HCT116 (cell line): ENCODE measurements at regions not wholly inside any gene's neighbourhood (a gene's known extent, or its start where the extent isn't known, plus 50 kb on each side); places are given as distances from the start of the nearest gene placed in this dataset.

Experiments
- ATAC-seq: fragments of 200-7000 bp; cut with Tn5 transposase; 2 replicates; pipeline ENCODE4 v1.9.1; 2020; ENCODE audit warnings: mild to moderate bottlenecking, moderate library complexity
- BruUV-seq: library from RNA; stranded (reverse); fragments of 400-500 nt; replicated peaks from 2 replicates; lab custom pipeline; 2021; lab: Mats Ljungman, UMichigan
- CTCF ChIA-PET: fragments of 300-600 bp; sonication (Branson Sonifier 250); formaldehyde crosslinking; loops from one replicate; lab custom pipeline; 2021; ENCODE audit warnings: antibody characterized with exemption; lab: Charles Lee
- POLR2A ChIA-PET: fragments of 300-600, 350-600 bp; sonication (Branson Sonifier 250); formaldehyde crosslinking; loops from one replicate; lab custom pipeline; 2021; ENCODE audit warnings: antibody characterized with exemption; lab: Charles Lee
- RAD21 ChIA-PET, 2 experiments: fragments of 300-600 bp; sonication (Branson Sonifier 250); formaldehyde crosslinking; loops; one replicate each; lab custom pipeline; 2023; ENCODE audit warnings: low total read pairs in 2 of 2; ENCODE audit not compliant: uncharacterized antibody in 2 of 2, unreplicated experiment in 2 of 2, low non-redundant PET in 1 of 2; lab: Charles Lee
- DNase-seq: peaks from one replicate; pipeline ENCODE4 v3.0.0-alpha.2; 2010; ENCODE audit warnings: low read depth, low spot score
- H2AFZ ChIP-seq: fragments of 200-600 bp; shearing (Covaris generic), sonication (generic); 2 replicates; pipeline ENCODE4 v1.6.1; 2017; ENCODE audit warnings: low read depth, mixed run types, mixed read lengths, antibody characterized with exemption, low read length; ENCODE audit not compliant: poor library complexity, severe bottlenecking
- H3K27ac ChIP-seq: 2 replicates; pipeline ENCODE4 v1.5.1; 2012; ENCODE audit warnings: low read depth, low read length
- H3K27me3 ChIP-seq: fragments of 200-600 bp; sonication (generic); 2 replicates; pipeline ENCODE4 v1.6.1; 2016; ENCODE audit warnings: mixed run types, low read length, mixed read lengths; ENCODE audit not compliant: insufficient read depth
- H3K36me3 ChIP-seq, 2 experiments: fragments of 200-500 bp in 1 of 2; fragments of 200-600 bp in 1 of 2; sonication (Bioruptor generic) in 1 of 2; sonication (generic) in 1 of 2; 2 replicates each; pipeline versions ENCODE4 v1.5.1 to v1.6.1; 2014 to 2016; ENCODE audit warnings: low read length in 2 of 2, inconsistent platforms in 1 of 2, mixed read lengths in 1 of 2, mixed run types in 1 of 2; ENCODE audit not compliant: insufficient read depth in 2 of 2, control insufficient read depth in 1 of 2
- H3K4me1 ChIP-seq, 2 experiments: fragments of 200-600 bp in 1 of 2; sonication (generic) in 1 of 2; 2 replicates each; pipeline versions ENCODE4 v1.5.1 to v1.6.1; 2012 to 2017; ENCODE audit warnings: low read length in 2 of 2, inconsistent platforms in 1 of 2, mild to moderate bottlenecking in 1 of 2, mixed read lengths in 1 of 2, mixed run types in 1 of 2, moderate library complexity in 1 of 2; ENCODE audit not compliant: insufficient read depth in 2 of 2, control insufficient read depth in 1 of 2
- H3K4me2 ChIP-seq: fragments of 200-600 bp; sonication (generic); 2 replicates; pipeline ENCODE4 v1.6.1; 2017; ENCODE audit warnings: mixed run types, low read length, mixed read lengths
- H3K4me3 ChIP-seq, 2 experiments: fragments of 200-600 bp in 1 of 2; sonication (generic) in 1 of 2; replicated peaks in 1 of 2; 2 replicates each; pipeline ENCODE4 v1.5.1; 2011 to 2016; ENCODE audit warnings: low read length in 2 of 2, control low read depth in 1 of 2, low read depth in 1 of 2, mild to moderate bottlenecking in 1 of 2, mixed read lengths in 1 of 2, mixed run types in 1 of 2
- H3K79me2 ChIP-seq: fragments of 200-600 bp; sonication (generic); 2 replicates; pipeline ENCODE4 v1.6.1; 2017; ENCODE audit warnings: mild to moderate bottlenecking, mixed run types, low read length, moderate library complexity, mixed read lengths; ENCODE audit not compliant: insufficient read depth
- H3K9ac ChIP-seq: fragments of 200-600 bp; sonication (generic); 2 replicates; pipeline ENCODE4 v1.6.1; 2016; ENCODE audit warnings: low read length, mixed read lengths
- H3K9me2 ChIP-seq: fragments of 200-600 bp; sonication (generic), shearing (Covaris generic); 2 replicates; pipeline ENCODE4 v1.6.1; 2017; ENCODE audit warnings: mixed run types, mild to moderate bottlenecking, moderate library complexity; ENCODE audit not compliant: insufficient read depth
- H3K9me3 ChIP-seq, 2 experiments: fragments of 200-500 bp in 1 of 2; fragments of 200-600 bp in 1 of 2; sonication (Bioruptor generic) in 1 of 2; sonication (generic) in 1 of 2; 2 replicates each; pipeline ENCODE4 v1.6.1; 2014 to 2017; ENCODE audit warnings: low read length in 2 of 2, mixed read lengths in 2 of 2, inconsistent platforms in 1 of 2, low read depth in 1 of 2, mild to moderate bottlenecking in 1 of 2, mixed run types in 1 of 2, moderate library complexity in 1 of 2; ENCODE audit not compliant: control insufficient read depth in 1 of 2, insufficient read depth in 1 of 2
- H4K20me1 ChIP-seq: fragments of 200-600 bp; sonication (generic), shearing (Covaris generic); 2 replicates; pipeline ENCODE4 v1.6.1; 2017; ENCODE audit warnings: mixed run types, mild to moderate bottlenecking, moderate library complexity; ENCODE audit not compliant: insufficient read depth
- CBX3 ChIP-seq: IDR thresholded peaks from 2 replicates; pipeline ENCODE4 v1.6.1; 2012; ENCODE audit warnings: low read depth
- CEBPB ChIP-seq: IDR thresholded peaks from 2 replicates; pipeline ENCODE4 v1.6.1; 2012; ENCODE audit warnings: low read depth
- EGR1 ChIP-seq: IDR thresholded peaks from 2 replicates; pipeline ENCODE4 v1.6.1; 2012; ENCODE audit warnings: low read depth
- ELF1 ChIP-seq: IDR thresholded peaks from 2 replicates; pipeline ENCODE4 v1.6.1; 2012; ENCODE audit warnings: low read depth, borderline replicate concordance
- EZH2phosphoT487 ChIP-seq: fragments of 200-600 bp; IDR thresholded peaks from 2 replicates; pipeline ENCODE4 v1.6.1; 2018; ENCODE audit warnings: antibody characterized with exemption, borderline replicate concordance
- JUND ChIP-seq: IDR thresholded peaks from 2 replicates; pipeline ENCODE4 v1.6.1; 2012
- POLR2A ChIP-seq: IDR thresholded peaks from 2 replicates; pipeline ENCODE4 v1.7.0; 2011; ENCODE audit warnings: borderline replicate concordance; ENCODE audit not compliant: insufficient read depth, insufficient read length; ENCODE audit errors: extremely low read depth
- POLR2AphosphoS5 ChIP-seq: IDR thresholded peaks from 2 replicates; pipeline ENCODE4 v1.6.1; 2011; ENCODE audit warnings: mild to moderate bottlenecking, low read depth, low read length, moderate library complexity
- SIN3A ChIP-seq: IDR thresholded peaks from 2 replicates; pipeline ENCODE4 v1.6.1; 2012; ENCODE audit warnings: low read depth
- SP1 ChIP-seq: IDR thresholded peaks from 2 replicates; pipeline ENCODE4 v1.6.1; 2012; ENCODE audit warnings: low read depth
- TCF7L2 ChIP-seq: IDR thresholded peaks from 2 replicates; pipeline ENCODE4 v1.7.0; 2011; ENCODE audit warnings: borderline replicate concordance, inconsistent platforms; ENCODE audit not compliant: insufficient read depth, insufficient read length; ENCODE audit errors: extremely low read depth
- intact Hi-C: fragments of 100-400 bp; cut with micrococcal nuclease; formaldehyde crosslinking; loops from 2 replicates; pipeline ENCODE4 v1.10.0; 2022
- TF ChIP-seq, protein P1 (sequence below): IDR thresholded peaks from 2 replicates; pipeline ENCODE4 v1.6.1; 2012
- TF ChIP-seq, protein P2 (sequence below), 3 experiments: fragments of 200-600 bp in 1 of 3; sonication (generic) in 1 of 3; IDR thresholded peaks in 2 of 3; conservative IDR thresholded peaks in 1 of 3; 2 replicates each; pipeline ENCODE4 v1.5.1; 2012 to 2017; ENCODE audit warnings: low read depth in 2 of 3, low read length in 2 of 3, antibody characterized with exemption in 1 of 3, borderline replicate concordance in 1 of 3, control low read depth in 1 of 3, mild to moderate bottlenecking in 1 of 3, mixed read lengths in 1 of 3, mixed run types in 1 of 3, moderate library complexity in 1 of 3; ENCODE audit not compliant: insufficient read depth in 1 of 3
- TF ChIP-seq, protein P3 (sequence below): IDR thresholded peaks from 2 replicates; pipeline ENCODE4 v1.6.1; 2012; ENCODE audit warnings: low read depth

DNA sequence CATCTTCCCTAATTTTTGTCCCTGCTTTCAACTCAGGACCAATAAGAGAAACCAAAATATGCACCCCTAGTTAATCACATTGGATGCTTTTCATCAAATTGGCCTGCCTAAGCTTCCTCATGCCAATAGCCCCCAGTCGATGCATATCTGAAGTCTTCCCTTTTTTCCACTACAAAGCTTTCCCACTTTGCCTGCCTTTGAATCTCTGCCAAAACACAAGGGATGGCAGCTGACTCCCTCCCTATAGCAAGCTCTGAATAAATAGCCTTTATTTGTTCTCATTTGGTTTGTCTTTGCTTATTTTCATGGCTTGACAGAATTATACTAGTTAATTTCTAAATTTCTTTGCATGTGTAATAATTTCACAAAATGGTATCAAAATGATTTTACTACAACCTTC is 621.2 kb downstream of the MBD2 start:
- Histone ChIP-seq H3K36me3 (no peaks in the 10 kb centered on the region), H4K20me1 (no peaks in the 10 kb centered on the region), H3K27me3 (no peaks in the 10 kb centered on the region), H2AFZ (no peak overlapping the region), H3K9ac (no peak overlapping the region), H3K27ac (no peak overlapping the region), H3K9me3 (peaks cover 4 to 5% of the 10 kb centered on the region in 2 experiments; a peak in 2 of 4 replicates), H3K9me2 (no peaks in the 10 kb centered on the region), H3K4me2 (no peak overlapping the region), H3K4me1 (no peaks in the 10 kb centered on the region), H3K79me2 (no peaks in the 10 kb centered on the region), H3K4me3 (no peak overlapping the region)
- RAD21 ChIA-PET = no interaction called here
- CTCF ChIA-PET = no interaction called here
- ATAC-seq (no peak), DNase-seq (no peak)
- intact Hi-C loops = no loop called here
- no TSS peak for BruUV-seq
- POLR2A ChIA-PET = no interaction called here
- TF ChIP-seq CEBPB = no peak
- TF ChIP-seq EZH2phosphoT487 = no peak
- no peak for TF ChIP-seq TCF7L2
- TF ChIP-seq, protein P1, sequence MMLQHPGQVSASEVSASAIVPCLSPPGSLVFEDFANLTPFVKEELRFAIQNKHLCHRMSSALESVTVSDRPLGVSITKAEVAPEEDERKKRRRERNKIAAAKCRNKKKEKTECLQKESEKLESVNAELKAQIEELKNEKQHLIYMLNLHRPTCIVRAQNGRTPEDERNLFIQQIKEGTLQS = no peak
- TF ChIP-seq CBX3 = no peak
- no peak for TF ChIP-seq SIN3A
- TF ChIP-seq JUND = no peak

DNA sequence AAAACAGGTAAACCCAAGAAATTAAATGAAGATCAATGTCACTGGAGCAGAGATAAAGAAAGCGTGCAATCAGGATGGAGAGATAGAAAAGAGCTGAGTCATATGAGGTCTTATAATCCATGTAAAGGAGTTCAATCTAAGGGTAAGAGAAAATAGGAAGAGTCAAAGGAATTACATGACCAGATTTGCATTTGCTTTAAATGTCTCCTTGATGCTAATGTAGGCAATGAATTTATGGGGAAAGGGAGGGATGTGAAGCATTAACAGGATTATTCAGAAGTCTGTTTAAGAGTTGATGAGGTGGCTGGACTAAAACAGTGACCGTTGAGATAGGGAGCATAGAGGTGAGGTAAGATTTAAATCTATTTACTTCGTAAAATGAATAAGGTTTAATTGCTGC is 623.1 kb downstream of the MBD2 start:
- Histone ChIP-seq H3K27ac (no peak overlapping the region), H3K4me1 (no peaks in the 10 kb centered on the region), H3K4me3 (no peak overlapping the region), H3K9me3 (peaks cover 4 to 5% of the 10 kb centered on the region in 2 experiments; a peak in 2 of 4 replicates), H3K9ac (no peak overlapping the region), H3K9me2 (no peaks in the 10 kb centered on the region), H3K79me2 (no peaks in the 10 kb centered on the region), H3K27me3 (no peaks in the 10 kb centered on the region), H3K4me2 (no peak overlapping the region), H3K36me3 (no peaks in the 10 kb centered on the region), H4K20me1 (no peaks in the 10 kb centered on the region), H2AFZ (no peak overlapping the region)
- ChIA-PET RAD21 (no interaction called here), POLR2A (no interaction called here), CTCF (no interaction called here)
- BruUV-seq = no TSS peak
- intact Hi-C loops = no loop called here
- no peak for ATAC-seq
- DNase-seq = no peak
- TF ChIP-seq, protein P2, sequence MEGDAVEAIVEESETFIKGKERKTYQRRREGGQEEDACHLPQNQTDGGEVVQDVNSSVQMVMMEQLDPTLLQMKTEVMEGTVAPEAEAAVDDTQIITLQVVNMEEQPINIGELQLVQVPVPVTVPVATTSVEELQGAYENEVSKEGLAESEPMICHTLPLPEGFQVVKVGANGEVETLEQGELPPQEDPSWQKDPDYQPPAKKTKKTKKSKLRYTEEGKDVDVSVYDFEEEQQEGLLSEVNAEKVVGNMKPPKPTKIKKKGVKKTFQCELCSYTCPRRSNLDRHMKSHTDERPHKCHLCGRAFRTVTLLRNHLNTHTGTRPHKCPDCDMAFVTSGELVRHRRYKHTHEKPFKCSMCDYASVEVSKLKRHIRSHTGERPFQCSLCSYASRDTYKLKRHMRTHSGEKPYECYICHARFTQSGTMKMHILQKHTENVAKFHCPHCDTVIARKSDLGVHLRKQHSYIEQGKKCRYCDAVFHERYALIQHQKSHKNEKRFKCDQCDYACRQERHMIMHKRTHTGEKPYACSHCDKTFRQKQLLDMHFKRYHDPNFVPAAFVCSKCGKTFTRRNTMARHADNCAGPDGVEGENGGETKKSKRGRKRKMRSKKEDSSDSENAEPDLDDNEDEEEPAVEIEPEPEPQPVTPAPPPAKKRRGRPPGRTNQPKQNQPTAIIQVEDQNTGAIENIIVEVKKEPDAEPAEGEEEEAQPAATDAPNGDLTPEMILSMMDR (IDR thresholded peaks at IDR 0.05 in 2 of 3, conservative IDR thresholded peaks at IDR 0.05 in 1 of 3; ENCODE audit: borderline replicate concordance in 1 of 3, insufficient read depth in 1 of 3, low read depth in 2 of 3, low read length in 2 of 3) = no peak
- TF ChIP-seq TCF7L2 (no peak), SIN3A (no peak), EGR1 (no peak), ELF1 (no peak), EZH2phosphoT487 (no peak), SP1 (no peak), POLR2A (no peak), POLR2AphosphoS5 (no peak)
- TF ChIP-seq, protein P3, sequence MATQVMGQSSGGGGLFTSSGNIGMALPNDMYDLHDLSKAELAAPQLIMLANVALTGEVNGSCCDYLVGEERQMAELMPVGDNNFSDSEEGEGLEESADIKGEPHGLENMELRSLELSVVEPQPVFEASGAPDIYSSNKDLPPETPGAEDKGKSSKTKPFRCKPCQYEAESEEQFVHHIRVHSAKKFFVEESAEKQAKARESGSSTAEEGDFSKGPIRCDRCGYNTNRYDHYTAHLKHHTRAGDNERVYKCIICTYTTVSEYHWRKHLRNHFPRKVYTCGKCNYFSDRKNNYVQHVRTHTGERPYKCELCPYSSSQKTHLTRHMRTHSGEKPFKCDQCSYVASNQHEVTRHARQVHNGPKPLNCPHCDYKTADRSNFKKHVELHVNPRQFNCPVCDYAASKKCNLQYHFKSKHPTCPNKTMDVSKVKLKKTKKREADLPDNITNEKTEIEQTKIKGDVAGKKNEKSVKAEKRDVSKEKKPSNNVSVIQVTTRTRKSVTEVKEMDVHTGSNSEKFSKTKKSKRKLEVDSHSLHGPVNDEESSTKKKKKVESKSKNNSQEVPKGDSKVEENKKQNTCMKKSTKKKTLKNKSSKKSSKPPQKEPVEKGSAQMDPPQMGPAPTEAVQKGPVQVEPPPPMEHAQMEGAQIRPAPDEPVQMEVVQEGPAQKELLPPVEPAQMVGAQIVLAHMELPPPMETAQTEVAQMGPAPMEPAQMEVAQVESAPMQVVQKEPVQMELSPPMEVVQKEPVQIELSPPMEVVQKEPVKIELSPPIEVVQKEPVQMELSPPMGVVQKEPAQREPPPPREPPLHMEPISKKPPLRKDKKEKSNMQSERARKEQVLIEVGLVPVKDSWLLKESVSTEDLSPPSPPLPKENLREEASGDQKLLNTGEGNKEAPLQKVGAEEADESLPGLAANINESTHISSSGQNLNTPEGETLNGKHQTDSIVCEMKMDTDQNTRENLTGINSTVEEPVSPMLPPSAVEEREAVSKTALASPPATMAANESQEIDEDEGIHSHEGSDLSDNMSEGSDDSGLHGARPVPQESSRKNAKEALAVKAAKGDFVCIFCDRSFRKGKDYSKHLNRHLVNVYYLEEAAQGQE = no peak
- TF ChIP-seq, protein P1 = no peak
- TF ChIP-seq, all 23 proteins: peak for 0
